Upper lobe of right lung (tissue), 1 donor: ENCODE measurements at regions not wholly inside any gene's neighbourhood (a gene's known extent, or its start where the extent isn't known, plus 50 kb on each side); places are given as distances from the start of the nearest gene placed in this dataset.

Source experiments
- ATAC-seq: fragments of 200-7000 bp; cut with Tn5 transposase; one replicate; pipeline ENCODE4 v1.9.1; 2020; ENCODE audit warnings: mild to moderate bottlenecking, moderate library complexity
- DNase-seq: peaks from one replicate; pipeline ENCODE4 v3.0.0-alpha.2; 2020
- H3K27ac ChIP-seq: fragments of 200-600 bp; one replicate; pipeline ENCODE4 v1.8.0; 2022
- H3K27me3 ChIP-seq: fragments of 200-600 bp; one replicate; pipeline ENCODE4 v1.8.0; 2022; ENCODE audit warnings: mild to moderate bottlenecking
- H3K36me3 ChIP-seq: fragments of 200-600 bp; one replicate; pipeline ENCODE4 v1.8.0; 2022
- H3K4me1 ChIP-seq: fragments of 200-600 bp; one replicate; pipeline ENCODE4 v1.8.0; 2022
- H3K4me3 ChIP-seq: fragments of 200-600 bp; one replicate; pipeline ENCODE4 v1.8.0; 2022; ENCODE audit warnings: mild to moderate bottlenecking
- H3K9me3 ChIP-seq: fragments of 200-600 bp; one replicate; pipeline ENCODE4 v1.8.0; 2022
- intact Hi-C: fragments of 100-400 bp; cut with DNase I; formaldehyde crosslinking; loops from one replicate; pipeline ENCODE4 v1.11.0; 2022
- TF ChIP-seq, protein P1 (sequence below): fragments of 200-600 bp; IDR thresholded peaks from one replicate; pipeline ENCODE4 v1.8.0; 2022; ENCODE audit warnings: antibody characterized with exemption
- donor health status: DM: no; HTN: yes; CAD: no; lungs with severe emphysema.

- no peak overlapping the region for H3K4me3 ChIP-seq
- H3K27me3 ChIP-seq = peaks cover 4% of the 10 kb centered on the region
- no peak for ATAC-seq
- intact Hi-C loops = no loop called here
- no peaks in the 10 kb centered on the region for H3K9me3 ChIP-seq
- H3K36me3 ChIP-seq = no peaks in the 10 kb centered on the region
- DNase-seq = no peak
- H3K27ac ChIP-seq = no peak overlapping the region
- TF ChIP-seq, protein P1, sequence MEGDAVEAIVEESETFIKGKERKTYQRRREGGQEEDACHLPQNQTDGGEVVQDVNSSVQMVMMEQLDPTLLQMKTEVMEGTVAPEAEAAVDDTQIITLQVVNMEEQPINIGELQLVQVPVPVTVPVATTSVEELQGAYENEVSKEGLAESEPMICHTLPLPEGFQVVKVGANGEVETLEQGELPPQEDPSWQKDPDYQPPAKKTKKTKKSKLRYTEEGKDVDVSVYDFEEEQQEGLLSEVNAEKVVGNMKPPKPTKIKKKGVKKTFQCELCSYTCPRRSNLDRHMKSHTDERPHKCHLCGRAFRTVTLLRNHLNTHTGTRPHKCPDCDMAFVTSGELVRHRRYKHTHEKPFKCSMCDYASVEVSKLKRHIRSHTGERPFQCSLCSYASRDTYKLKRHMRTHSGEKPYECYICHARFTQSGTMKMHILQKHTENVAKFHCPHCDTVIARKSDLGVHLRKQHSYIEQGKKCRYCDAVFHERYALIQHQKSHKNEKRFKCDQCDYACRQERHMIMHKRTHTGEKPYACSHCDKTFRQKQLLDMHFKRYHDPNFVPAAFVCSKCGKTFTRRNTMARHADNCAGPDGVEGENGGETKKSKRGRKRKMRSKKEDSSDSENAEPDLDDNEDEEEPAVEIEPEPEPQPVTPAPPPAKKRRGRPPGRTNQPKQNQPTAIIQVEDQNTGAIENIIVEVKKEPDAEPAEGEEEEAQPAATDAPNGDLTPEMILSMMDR = no peak
- no peaks in the 10 kb centered on the region for H3K4me1 ChIP-seq
Observed at GRCh38 chr10:71062156-71062555, 150.2 kb upstream of the UNC5B start.

- no peak overlapping the region for H3K4me3 ChIP-seq
- no peak for DNase-seq
- intact Hi-C loops = no loop called here
- no peaks in the 10 kb centered on the region for H3K9me3 ChIP-seq
- no peak for ATAC-seq
- no peak overlapping the region for H3K27ac ChIP-seq
- no peaks in the 10 kb centered on the region for H3K27me3 ChIP-seq
- H3K36me3 ChIP-seq = no peaks in the 10 kb centered on the region
- TF ChIP-seq, protein P1 = no peak
- H3K4me1 ChIP-seq = no peaks in the 10 kb centered on the region
Observed at GRCh38 chr10:71063401-71063800, 149.0 kb upstream of the UNC5B start.

- H3K36me3 ChIP-seq = no peaks in the 10 kb centered on the region
- H3K9me3 ChIP-seq = no peaks in the 10 kb centered on the region
- no peak overlapping the region for H3K27ac ChIP-seq
- H3K27me3 ChIP-seq = no peaks in the 10 kb centered on the region
- intact Hi-C loops = no loop called here
- DNase-seq (no peak), ATAC-seq (no peak)
- H3K4me1 ChIP-seq = no peaks in the 10 kb centered on the region
- TF ChIP-seq, protein P1 = no peak
- no peak overlapping the region for H3K4me3 ChIP-seq
Observed at GRCh38 chr10:71064413-71065118, 147.8 kb upstream of the UNC5B start.

- Histone ChIP-seq H3K9me3 (no peaks in the 10 kb centered on the region), H3K27ac (no peak overlapping the region), H3K4me1 (no peaks in the 10 kb centered on the region), H3K27me3 (no peaks in the 10 kb centered on the region), H3K4me3 (no peak overlapping the region), H3K36me3 (no peaks in the 10 kb centered on the region)
- ATAC-seq (no peak), DNase-seq (no peak)
- intact Hi-C loops = no loop called here
- TF ChIP-seq, protein P1 = no peak
Observed at GRCh38 chr10:71065659-71066058, 146.7 kb upstream of the UNC5B start.

- no peak overlapping the region for H3K4me3 ChIP-seq
- H3K36me3 ChIP-seq = no peaks in the 10 kb centered on the region
- H3K27me3 ChIP-seq = no peaks in the 10 kb centered on the region
- intact Hi-C loops = no loop called here
- TF ChIP-seq, protein P1 = no peak
- no peaks in the 10 kb centered on the region for H3K9me3 ChIP-seq
- no peaks in the 10 kb centered on the region for H3K4me1 ChIP-seq
- DNase-seq (no peak), ATAC-seq (no peak)
- H3K27ac ChIP-seq = no peak overlapping the region
Observed at GRCh38 chr10:71066600-71066999, 145.8 kb upstream of the UNC5B start.
